Esophagus muscularis mucosa (tissue), 3 donors: ENCODE measurements at regions not wholly inside any gene's neighbourhood (a gene's known extent, or its start where the extent isn't known, plus 50 kb on each side); places are given as distances from the start of the nearest gene placed in this dataset.

Experiments used
- POLR2AphosphoS5 ChIP-seq, 2 donors: sonication (generic); formaldehyde crosslinking; IDR thresholded peaks; one replicate each; pipeline ENCODE4 v1.6.1; 2017; ENCODE audit warnings: antibody characterized with exemption in 2 of 2
- TF ChIP-seq, protein P1 (sequence below), 3 experiments: fragments of 200-600 bp in 2 of 3; fragments of 450-650 bp in 1 of 3; sonication (generic) in 2 of 3; IDR thresholded peaks; one replicate each; pipeline ENCODE4 v1.5.1; 2017 to 2019; ENCODE audit warnings: antibody characterized with exemption in 3 of 3, mild to moderate bottlenecking in 2 of 3, moderate library complexity in 1 of 3

DNA sequence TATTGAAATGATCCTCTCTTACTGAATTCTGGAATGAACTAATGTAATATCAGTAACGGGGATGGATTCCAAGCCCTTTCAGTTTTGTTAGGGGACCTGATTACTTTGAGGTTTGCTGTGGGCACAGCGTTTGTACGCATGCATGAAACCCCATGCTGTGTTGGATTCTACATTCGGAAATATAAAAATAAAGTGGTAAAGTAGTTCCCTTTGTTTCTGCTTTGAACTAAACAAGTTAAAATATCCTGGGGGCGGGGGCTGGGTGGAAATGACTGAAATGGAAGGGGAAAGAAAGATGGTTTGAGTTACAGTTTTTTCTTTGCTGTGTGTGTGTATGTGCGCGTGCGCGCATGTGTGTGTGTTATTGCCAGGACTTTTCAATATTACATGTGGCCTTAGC is 196.5 kb upstream of the OPRM1 start:
- TF ChIP-seq, protein P1, sequence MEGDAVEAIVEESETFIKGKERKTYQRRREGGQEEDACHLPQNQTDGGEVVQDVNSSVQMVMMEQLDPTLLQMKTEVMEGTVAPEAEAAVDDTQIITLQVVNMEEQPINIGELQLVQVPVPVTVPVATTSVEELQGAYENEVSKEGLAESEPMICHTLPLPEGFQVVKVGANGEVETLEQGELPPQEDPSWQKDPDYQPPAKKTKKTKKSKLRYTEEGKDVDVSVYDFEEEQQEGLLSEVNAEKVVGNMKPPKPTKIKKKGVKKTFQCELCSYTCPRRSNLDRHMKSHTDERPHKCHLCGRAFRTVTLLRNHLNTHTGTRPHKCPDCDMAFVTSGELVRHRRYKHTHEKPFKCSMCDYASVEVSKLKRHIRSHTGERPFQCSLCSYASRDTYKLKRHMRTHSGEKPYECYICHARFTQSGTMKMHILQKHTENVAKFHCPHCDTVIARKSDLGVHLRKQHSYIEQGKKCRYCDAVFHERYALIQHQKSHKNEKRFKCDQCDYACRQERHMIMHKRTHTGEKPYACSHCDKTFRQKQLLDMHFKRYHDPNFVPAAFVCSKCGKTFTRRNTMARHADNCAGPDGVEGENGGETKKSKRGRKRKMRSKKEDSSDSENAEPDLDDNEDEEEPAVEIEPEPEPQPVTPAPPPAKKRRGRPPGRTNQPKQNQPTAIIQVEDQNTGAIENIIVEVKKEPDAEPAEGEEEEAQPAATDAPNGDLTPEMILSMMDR (IDR thresholded peaks at IDR 0.05) = no peak
- no peak for TF ChIP-seq POLR2AphosphoS5 (IDR thresholded peaks at IDR 0.05)
